Lower lobe of right lung (tissue), 2 donors: ENCODE measurements at regions not wholly inside any gene's neighbourhood (a gene's known extent, or its start where the extent isn't known, plus 50 kb on each side); places are given as distances from the start of the nearest gene placed in this dataset.

Experiments
- ATAC-seq, 2 donors: fragments of 200-7000 bp; cut with Tn5 transposase; one replicate each; pipeline ENCODE4 v1.9.1; 2020 to 2022; ENCODE audit warnings: mild to moderate bottlenecking in 2 of 2, moderate library complexity in 2 of 2
- DNase-seq: peaks from one replicate; pipeline ENCODE4 v3.0.0-alpha.2; 2020
- H3K27ac ChIP-seq: fragments of 200-600 bp; one replicate; pipeline ENCODE4 v1.8.0; 2022
- H3K27me3 ChIP-seq: fragments of 200-600 bp; one replicate; pipeline ENCODE4 v1.8.0; 2022; ENCODE audit warnings: low read depth
- H3K36me3 ChIP-seq: fragments of 200-600 bp; one replicate; pipeline ENCODE4 v1.8.0; 2022; ENCODE audit warnings: mild to moderate bottlenecking
- H3K4me1 ChIP-seq: fragments of 200-600 bp; one replicate; pipeline ENCODE4 v1.8.0; 2022
- H3K4me3 ChIP-seq: fragments of 200-600 bp; one replicate; pipeline ENCODE4 v1.8.0; 2022; ENCODE audit warnings: mild to moderate bottlenecking
- H3K9me3 ChIP-seq: fragments of 200-600 bp; one replicate; pipeline ENCODE4 v1.8.0; 2022
- CTCF ChIP-seq: fragments of 200-600 bp; IDR thresholded peaks from one replicate; pipeline ENCODE4 v1.8.0; 2022; ENCODE audit warnings: antibody characterized with exemption, mild to moderate bottlenecking
- intact Hi-C: fragments of 100-400 bp; cut with DNase I; formaldehyde crosslinking; loops from one replicate; pipeline ENCODE4 v1.11.0; 2022
- donor health status: DM: no; HTN: yes; CAD: no; lungs with severe emphysema.

GRCh38 chr6:84979541-84979940, 215.1 kb upstream of the TBX18 start:
- no peak for ATAC-seq
- no peak for TF ChIP-seq CTCF
- Histone ChIP-seq H3K36me3 (no peaks in the 10 kb centered on the region), H3K9me3 (no peaks in the 10 kb centered on the region), H3K4me3 (no peak overlapping the region), H3K27me3 (no peaks in the 10 kb centered on the region), H3K27ac (no peak overlapping the region), H3K4me1 (no peaks in the 10 kb centered on the region)
- intact Hi-C loops = no loop called here
- DNase-seq = no peak

- no peak for ATAC-seq
- intact Hi-C loops = no loop called here
- DNase-seq = no peak
- no peak overlapping the region for H3K27ac ChIP-seq
- no peaks in the 10 kb centered on the region for H3K36me3 ChIP-seq
- no peaks in the 10 kb centered on the region for H3K4me1 ChIP-seq
- no peaks in the 10 kb centered on the region for H3K9me3 ChIP-seq
- no peak for TF ChIP-seq CTCF
- H3K27me3 ChIP-seq = no peaks in the 10 kb centered on the region
- H3K4me3 ChIP-seq = no peak overlapping the region
Observed at GRCh38 chr6:84977363-84977705, 212.9 kb upstream of the TBX18 start.

- Histone ChIP-seq H3K27me3 (no peaks in the 10 kb centered on the region), H3K4me1 (no peaks in the 10 kb centered on the region), H3K27ac (no peak overlapping the region), H3K4me3 (no peak overlapping the region), H3K36me3 (no peaks in the 10 kb centered on the region), H3K9me3 (no peaks in the 10 kb centered on the region)
- ATAC-seq = no peak
- intact Hi-C loops = no loop called here
- no peak for DNase-seq
- no peak for TF ChIP-seq CTCF
Observed at GRCh38 chr6:84976526-84977362, 212.3 kb upstream of the TBX18 start.

GRCh38 chr6:84975316-84975715, 210.9 kb upstream of the TBX18 start:
- no peaks in the 10 kb centered on the region for H3K27me3 ChIP-seq
- H3K9me3 ChIP-seq = no peaks in the 10 kb centered on the region
- H3K4me3 ChIP-seq = no peak overlapping the region
- TF ChIP-seq CTCF = no peak
- no peaks in the 10 kb centered on the region for H3K4me1 ChIP-seq
- DNase-seq (no peak), ATAC-seq (no peak)
- no peaks in the 10 kb centered on the region for H3K36me3 ChIP-seq
- no peak overlapping the region for H3K27ac ChIP-seq
- intact Hi-C loops = no loop called here

- Histone ChIP-seq H3K4me1 (no peaks in the 10 kb centered on the region), H3K9me3 (peaks cover 3% of the 10 kb centered on the region), H3K27me3 (no peaks in the 10 kb centered on the region), H3K36me3 (no peaks in the 10 kb centered on the region), H3K4me3 (no peak overlapping the region), H3K27ac (no peak overlapping the region)
- ATAC-seq = no peak
- DNase-seq = no peak
- intact Hi-C loops = no loop called here
- no peak for TF ChIP-seq CTCF
Observed at GRCh38 chr6:84973606-84974005, 209.2 kb upstream of the TBX18 start.
